Body of pancreas (tissue), 4 donors: ENCODE measurements at regions not wholly inside any gene's neighbourhood (a gene's known extent, or its start where the extent isn't known, plus 50 kb on each side); places are given as distances from the start of the nearest gene placed in this dataset.

Experiments
- ATAC-seq: fragments of 150-250 bp; one replicate; pipeline ENCODE4 v1.9.1; 2016
- DNase-seq, 4 donors: peaks; one replicate each; pipeline ENCODE4 v3.0.0-alpha.2; 2019
- H3K27ac ChIP-seq, 4 donors: fragments of 200-600 bp; sonication (generic); 1 replicate in 3 of 4; 2 replicates in 1 of 4; pipeline versions ENCODE4 v1.5.1 to v1.6.1; 2016 to 2019; ENCODE audit warnings: mild to moderate bottlenecking in 1 of 4, mixed read lengths in 1 of 4, moderate library complexity in 1 of 4
- H3K27me3 ChIP-seq, 2 donors: fragments of 200-600 bp; sonication (generic); one replicate each; pipeline ENCODE4 v1.6.0; 2016; ENCODE audit warnings: mild to moderate bottlenecking in 1 of 2
- H3K36me3 ChIP-seq, 2 donors: fragments of 200-600 bp; sonication (generic); replicated peaks in 1 of 2; 2 replicates each; pipeline ENCODE4 v1.5.1; 2016; ENCODE audit warnings: low read depth in 2 of 2; ENCODE audit not compliant: insufficient read depth in 1 of 2
- H3K4me1 ChIP-seq: fragments of 200-600 bp; sonication (generic); one replicate; pipeline ENCODE4 v1.6.0; 2016
- H3K4me3 ChIP-seq, 2 donors: fragments of 200-600 bp; sonication (generic); 1 replicate in 1 of 2; 2 replicates in 1 of 2; pipeline ENCODE4 v1.5.1; 2016 to 2019
- H3K9me3 ChIP-seq, 3 donors: fragments of 200-600 bp; sonication (generic); 1 replicate in 2 of 3; 2 replicates in 1 of 3; pipeline ENCODE4 v1.5.1; 2016
- CTCF ChIP-seq, 7 experiments: fragments of 450-650 bp in 4 of 7; fragments of 200-600 bp in 3 of 7; sonication (generic) in 3 of 7; IDR thresholded peaks; one replicate each; pipeline ENCODE4 v1.5.1; 2016 to 2019; ENCODE audit warnings: antibody characterized with exemption in 7 of 7
- POLR2A ChIP-seq, 3 donors: fragments of 450-650 bp; IDR thresholded peaks; one replicate each; pipeline ENCODE4 v1.6.1; 2016; ENCODE audit warnings: antibody characterized with exemption in 3 of 3, mild to moderate bottlenecking in 2 of 3
- WGBS, 2 donors: methylation state at CpG; one replicate each; pipeline ENCODE4 v1.1.5; 2017; 5-methylcytosine and 5-hydroxymethylcytosine counted together
- intact Hi-C: fragments of 100-400 bp; cut with DNase I; formaldehyde crosslinking; loops from one replicate; pipeline ENCODE4 v1.15.1; 2023

- no peak for ATAC-seq
- H3K27me3 ChIP-seq, result no peaks in the 10 kb centered on the region
- H3K9me3 ChIP-seq, result no peaks in the 10 kb centered on the region
- no peaks in the 10 kb centered on the region for H3K36me3 ChIP-seq
- TF ChIP-seq POLR2A (IDR thresholded peaks at IDR 0.05) (no peak), CTCF (IDR thresholded peaks at IDR 0.05) (no peak)
- 71 to 73% methylated on average over 4 of the region's 4 CpGs for WGBS, 2 donors
- DNase-seq, result no peak
- intact Hi-C loops, result no loop called here
- no peak overlapping the region for H3K4me3 ChIP-seq
- H3K4me1 ChIP-seq, result no peaks in the 10 kb centered on the region
- no peak overlapping the region for H3K27ac ChIP-seq
Observed at GRCh38 chr3:70546679-70547078, 234.2 kb upstream of the MDFIC2 start.

- ATAC-seq (no peak), DNase-seq (no peak)
- H3K9me3 ChIP-seq, result peaks cover 0 to 10% (median 0%) of the 10 kb centered on the region in 3 donors
- TF ChIP-seq POLR2A (IDR thresholded peaks at IDR 0.05), result no peak
- H3K36me3 ChIP-seq, result no peaks in the 10 kb centered on the region
- intact Hi-C loops, result no loop called here
- H3K27me3 ChIP-seq, result no peaks in the 10 kb centered on the region
- no peak overlapping the region for H3K27ac ChIP-seq
- 90 to 93% methylated on average over 1 to 2 of the region's 2 CpGs for WGBS, 2 donors
- no peak overlapping the region for H3K4me3 ChIP-seq
- no peaks in the 10 kb centered on the region for H3K4me1 ChIP-seq
Observed at GRCh38 chr3:70543493-70543892, 231.1 kb upstream of the MDFIC2 start.

GRCh38 chr3:70539908-70540307 is 227.5 kb upstream of the MDFIC2 start:
- Histone ChIP-seq H3K27me3 (no peaks in the 10 kb centered on the region), H3K4me1 (no peaks in the 10 kb centered on the region), H3K27ac (no peak overlapping the region), H3K36me3 (no peaks in the 10 kb centered on the region), H3K4me3 (no peak overlapping the region), H3K9me3 (peaks cover 0 to 11% (median 0%) of the 10 kb centered on the region in 3 donors)
- intact Hi-C loops, result no loop called here
- no peak for TF ChIP-seq CTCF (IDR thresholded peaks at IDR 0.05)
- TF ChIP-seq POLR2A (IDR thresholded peaks at IDR 0.05), result no peak
- DNase-seq (no peak), ATAC-seq (no peak)
- WGBS, 2 donors, result 78 to 89% methylated on average over 2 of the region's 2 CpGs

GRCh38 chr3:70532806-70533205 is 220.4 kb upstream of the MDFIC2 start:
- no peak for DNase-seq
- TF ChIP-seq POLR2A (IDR thresholded peaks at IDR 0.05) (no peak), CTCF (IDR thresholded peaks at IDR 0.05) (no peak)
- H3K27me3 ChIP-seq, result no peaks in the 10 kb centered on the region
- H3K4me3 ChIP-seq, result no peak overlapping the region
- ATAC-seq, result no peak
- no peak overlapping the region for H3K27ac ChIP-seq
- H3K4me1 ChIP-seq, result peaks cover 18% of the 10 kb centered on the region
- no peaks in the 10 kb centered on the region for H3K36me3 ChIP-seq
- no peaks in the 10 kb centered on the region for H3K9me3 ChIP-seq
- intact Hi-C loops, result no loop called here
- WGBS, 2 donors, result 63 to 71% methylated on average over 2 of the region's 2 CpGs

- ATAC-seq (peak; percentile 94), DNase-seq (peak; percentile 71 to 77 (median 74))
- TF ChIP-seq POLR2A (IDR thresholded peaks at IDR 0.05) (no peak), CTCF (IDR thresholded peaks at IDR 0.05) (no peak)
- WGBS, 2 donors, result 34 to 44% methylated on average over 9 to 10 of the region's 10 CpGs
- Histone ChIP-seq H3K4me3 (no peak overlapping the region), H3K36me3 (no peaks in the 10 kb centered on the region), H3K27me3 (no peaks in the 10 kb centered on the region), H3K4me1 (peaks cover 18% of the 10 kb centered on the region), H3K27ac (peak overlapping the region in 1 of 4 donors; percentile 9), H3K9me3 (no peaks in the 10 kb centered on the region)
- intact Hi-C loops, result no loop called here
Observed at GRCh38 chr3:70531838-70532489, 219.5 kb upstream of the MDFIC2 start.
